Right cardiac atrium (tissue), 5 donors: ENCODE measurements at regions not wholly inside any gene's neighbourhood (a gene's known extent, or its start where the extent isn't known, plus 50 kb on each side); places are given as distances from the start of the nearest gene placed in this dataset.
"Not testable (repeated sequence)": the region's sequence is repeated elsewhere in the genome, so short reads cannot be mapped to it uniquely, and the experiment has no call there.

Experiments used
- ATAC-seq, 2 donors: fragments of 200-7000 bp; cut with Tn5 transposase; one replicate each; pipeline versions ENCODE4 v1.8.0 to v1.9.1; 2020; ENCODE audit warnings: moderate library complexity in 2 of 2, mild to moderate bottlenecking in 1 of 2
- DNase-seq, 3 donors: peaks; one replicate each; pipeline ENCODE4 v3.0.0-alpha.2; 2020
- H3K27ac ChIP-seq: one replicate; pipeline ENCODE4 v1.5.1; 2013; ENCODE audit warnings: mild to moderate bottlenecking, low read length, control low read depth, moderate library complexity
- H3K27me3 ChIP-seq: one replicate; pipeline ENCODE4 v1.6.1; 2013; ENCODE audit not compliant: control insufficient read depth, insufficient read depth
- H3K4me1 ChIP-seq: one replicate; pipeline ENCODE4 v1.6.1; 2013; ENCODE audit warnings: low read length; ENCODE audit not compliant: control insufficient read depth, insufficient read depth
- H3K4me3 ChIP-seq: one replicate; pipeline ENCODE4 v1.5.1; 2013; ENCODE audit warnings: low read length, control low read depth
- H3K9me3 ChIP-seq: one replicate; pipeline ENCODE4 v1.6.1; 2013; ENCODE audit warnings: low read length; ENCODE audit not compliant: control insufficient read depth
- WGBS: extraction: QIAGEN DNeasy Blood & Tissue Kit; methylation state at CpG from one replicate; pipeline ENCODE4 v1.1.7; 2013; 5-methylcytosine and 5-hydroxymethylcytosine counted together
- intact Hi-C, 4 donors: fragments of 100-400 bp; cut with DNase I; formaldehyde crosslinking; loops; one replicate each; pipeline versions ENCODE4 v1.11.0 to v1.14.0; 2022 to 2023
- donor health status: healthy with polysubstance abuse.
- donor health status: DM: no; HTN: yes; CAD: no.
- donor health status: DM: no; HTN: no; CAD: no.
- donor health status: DM: no; HTN: yes; CAD: no; lungs with severe emphysema.
- donor health status: DM: yes; HTN: yes; CAD: no.

GRCh38 chr7:96770758-96771157 is 61.1 kb upstream of the SEM1 start:
- 52% methylated on average over 5 of the region's 5 CpGs for WGBS
- Histone ChIP-seq H3K27me3 (no peaks in the 10 kb centered on the region), H3K9me3 (no peaks in the 10 kb centered on the region), H3K27ac (no peak overlapping the region), H3K4me3 (no peak overlapping the region), H3K4me1 (no peaks in the 10 kb centered on the region)
- intact Hi-C loops, result no loop called here
- no peak for DNase-seq
- no peak for ATAC-seq

- 70% methylated on average over 6 of the region's 6 CpGs for whole genome bisulfite sequencing
- no peak overlapping the region for H3K4me3 ChIP-seq
- H3K27me3 ChIP-seq, result no peaks in the 10 kb centered on the region
- intact Hi-C loops, result no loop called here
- ATAC-seq, result no peak
- no peaks in the 10 kb centered on the region for H3K4me1 ChIP-seq
- DNase-seq, result no peak
- H3K9me3 ChIP-seq, result no peaks in the 10 kb centered on the region
- H3K27ac ChIP-seq, result no peak overlapping the region
These were observed 62.6 kb upstream of the SEM1 start for GRCh38 chr7:96772139-96772694.

GRCh38 chr7:96773483-96773882 is 63.8 kb upstream of the SEM1 start:
- intact Hi-C loops, result no loop called here
- Histone ChIP-seq H3K27me3 (no peaks in the 10 kb centered on the region), H3K4me1 (no peaks in the 10 kb centered on the region), H3K27ac (no peak overlapping the region), H3K9me3 (no peaks in the 10 kb centered on the region), H3K4me3 (no peak overlapping the region)
- ATAC-seq (no peak), DNase-seq (no peak)
- 36% methylated on average over 1 of the region's 1 CpG for WGBS

- intact Hi-C loops, result no loop called here
- no peaks in the 10 kb centered on the region for H3K4me1 ChIP-seq
- WGBS, result 71% methylated on average over 3 of the region's 3 CpGs
- no peaks in the 10 kb centered on the region for H3K27me3 ChIP-seq
- H3K4me3 ChIP-seq, result no peak overlapping the region
- no peaks in the 10 kb centered on the region for H3K9me3 ChIP-seq
- no peak for ATAC-seq
- DNase-seq, result no peak
- no peak overlapping the region for H3K27ac ChIP-seq
These were observed 64.7 kb upstream of the SEM1 start for GRCh38 chr7:96774358-96774757.

GRCh38 chr7:96775046-96775445 is 65.4 kb upstream of the SEM1 start:
- DNase-seq, result no peak
- Histone ChIP-seq H3K27ac (no peak overlapping the region), H3K4me1 (no peaks in the 10 kb centered on the region), H3K27me3 (no peaks in the 10 kb centered on the region), H3K9me3 (no peaks in the 10 kb centered on the region), H3K4me3 (no peak overlapping the region)
- WGBS, result 88% methylated on average over 8 of the region's 8 CpGs
- intact Hi-C loops, result no loop called here
- no peak for ATAC-seq

- Histone ChIP-seq H3K27ac (no peak overlapping the region), H3K9me3 (no peaks in the 10 kb centered on the region), H3K4me1 (no peaks in the 10 kb centered on the region), H3K4me3 (no peak overlapping the region), H3K27me3 (no peaks in the 10 kb centered on the region)
- ATAC-seq, result no peak
- intact Hi-C loops, result no loop called here
- WGBS, result 65% methylated on average over 3 of the region's 3 CpGs
- no peak for DNase-seq
These were observed 68.6 kb upstream of the SEM1 start for GRCh38 chr7:96778263-96778662.

- no peaks in the 10 kb centered on the region for H3K9me3 ChIP-seq
- H3K4me1 ChIP-seq, result peaks cover 2% of the 10 kb centered on the region
- no peak overlapping the region for H3K27ac ChIP-seq
- ATAC-seq (no peak), DNase-seq (no peak)
- no peaks in the 10 kb centered on the region for H3K27me3 ChIP-seq
- intact Hi-C loops, result no loop called here
- H3K4me3 ChIP-seq, result no peak overlapping the region
These were observed 72.3 kb upstream of the SEM1 start for GRCh38 chr7:96781919-96782318.

GRCh38 chr7:96782686-96783298 is 73.1 kb upstream of the SEM1 start:
- H3K4me1 ChIP-seq, DNase-seq, intact Hi-C loops, H3K27me3 ChIP-seq, H3K4me3 ChIP-seq, ATAC-seq, H3K27ac ChIP-seq, H3K9me3 ChIP-seq: not testable (repeated sequence)
- 71% methylated on average over 7 of the region's 7 CpGs for WGBS

GRCh38 chr7:96784597-96784996 is 75.0 kb upstream of the SEM1 start:
- Histone ChIP-seq H3K27ac (no peak overlapping the region), H3K27me3 (no peaks in the 10 kb centered on the region), H3K9me3 (no peaks in the 10 kb centered on the region), H3K4me1 (peaks cover 2% of the 10 kb centered on the region), H3K4me3 (no peak overlapping the region)
- 75% methylated on average over 1 of the region's 1 CpG for WGBS
- intact Hi-C loops, result no loop called here
- no peak for DNase-seq
- no peak for ATAC-seq

GRCh38 chr7:96786261-96786997 is 76.8 kb upstream of the SEM1 start:
- DNase-seq (peak; percentile 14 to 70 (median 61)), ATAC-seq (peak in 1 of 2 donors; percentile 57)
- Histone ChIP-seq H3K27ac (peak overlapping the region; percentile 37), H3K9me3 (no peaks in the 10 kb centered on the region), H3K4me3 (peak overlapping the region; percentile 15), H3K27me3 (no peaks in the 10 kb centered on the region), H3K4me1 (peaks cover 2% of the 10 kb centered on the region)
- 44% methylated on average over 15 of the region's 15 CpGs for WGBS
- intact Hi-C loops, result no loop called here

GRCh38 chr7:96786998-96787395 is 77.4 kb upstream of the SEM1 start:
- H3K4me1 ChIP-seq, result peaks cover 2% of the 10 kb centered on the region
- no peak for ATAC-seq
- H3K27ac ChIP-seq, result no peak overlapping the region
- H3K9me3 ChIP-seq, result no peaks in the 10 kb centered on the region
- H3K4me3 ChIP-seq, result no peak overlapping the region
- H3K27me3 ChIP-seq, result no peaks in the 10 kb centered on the region
- no peak for DNase-seq
- intact Hi-C loops, result no loop called here
